ENCODE measurements at regions not wholly inside any gene's neighbourhood (a gene's known extent, or its start where the extent isn't known, plus 50 kb on each side); places are given as distances from the start of the nearest gene placed in this dataset.
A peak's percentile ranks its signal among the peaks of the same experiment; 100 is the strongest.

- H3K4me1 Mint-ChIP-seq: peaks cover 35% of the 10 kb centered on the region
- WGBS (ENCODE audit: insufficient coverage): no CpG with 5 or more reads among the region's 2 CpGs
- Histone ChIP-seq H2AFZ (ENCODE audit: insufficient read depth, low read depth, low read length, poor library complexity, severe bottlenecking) (no peak overlapping the region), H3K79me2 (ENCODE audit: insufficient read depth, low read length) (no peaks in the 10 kb centered on the region), H3K27ac (ENCODE audit: low read depth in 1 of 2, low read length in 2 of 2) (peak overlapping the region in 1 of 2 donors; percentile 92), H3K27me3 (ENCODE audit: control insufficient read depth in 2 of 2, insufficient read depth in 2 of 2, low read length in 2 of 2) (no peaks in the 10 kb centered on the region), H3K4me3 (replicated peaks in 1 of 3; ENCODE audit: low read depth in 2 of 3, low read length in 3 of 3) (no peak overlapping the region), H3K36me3 (replicated peaks in 1 of 2; ENCODE audit: control insufficient read depth in 1 of 2, insufficient read depth in 2 of 2, low read length in 2 of 2) (no peaks in the 10 kb centered on the region), H3K9me3 (replicated peaks in 1 of 2; ENCODE audit: control insufficient read depth in 1 of 2, insufficient read depth in 1 of 2, low read length in 2 of 2) (no peaks in the 10 kb centered on the region), H3K9ac (ENCODE audit: insufficient read depth, low read length, poor library complexity, severe bottlenecking) (no peak overlapping the region), H3K4me1 (ENCODE audit: control insufficient read depth in 1 of 2, insufficient read depth in 2 of 2, low read length in 2 of 2) (peaks cover 27 to 46% of the 10 kb centered on the region in 2 donors), H4K20me1 (ENCODE audit: insufficient read depth, low read length) (no peaks in the 10 kb centered on the region), H3K4me2 (replicated peaks; ENCODE audit: extremely low read depth, low read length, poor library complexity, severe bottlenecking) (no peak overlapping the region)
- peaks cover 0 to 2% (median 0%) of the 10 kb centered on the region in 3 donors for H3K27me3 Mint-ChIP-seq (ENCODE audit: low read depth in 3 of 3)
- no peaks in the 10 kb centered on the region for H3K9me3 Mint-ChIP-seq
- no peak overlapping the region for H3K4me3 Mint-ChIP-seq
- H3K36me3 Mint-ChIP-seq: no peaks in the 10 kb centered on the region
- intact Hi-C loops (cut with micrococcal nuclease): no loop called here
- H3K27ac Mint-ChIP-seq: peak overlapping the region; percentile 0 to 99 (median 61)
- DNase-seq: no peak
- TF ChIP-seq CTCF (IDR thresholded peaks at IDR 0.05): no peak
These were observed 61.2 kb upstream of the PELI1 start for GRCh38 chr2:64205415-64205814.

- Mint-ChIP-seq H3K27ac (peak overlapping the region in 1 of 7 donors; percentile 32), H3K4me3 (no peak overlapping the region), H3K4me1 (peaks cover 52% of the 10 kb centered on the region), H3K27me3 (ENCODE audit: low read depth in 3 of 3) (peaks cover 0 to 2% (median 0%) of the 10 kb centered on the region in 3 donors), H3K36me3 (peaks cover 5 to 6% of the 10 kb centered on the region in 2 donors), H3K9me3 (peaks cover 0 to 5% (median 0%) of the 10 kb centered on the region in 7 donors)
- TF ChIP-seq CTCF (IDR thresholded peaks at IDR 0.05): no peak
- no peaks in the 10 kb centered on the region for H3K27me3 ChIP-seq (ENCODE audit: control insufficient read depth in 2 of 2, insufficient read depth in 2 of 2, low read length in 2 of 2)
- peaks cover 47 to 67% of the 10 kb centered on the region in 2 donors for H3K4me1 ChIP-seq (ENCODE audit: control insufficient read depth in 1 of 2, insufficient read depth in 2 of 2, low read length in 2 of 2)
- no peak overlapping the region for H3K9ac ChIP-seq (ENCODE audit: insufficient read depth, low read length, poor library complexity, severe bottlenecking)
- H3K4me3 ChIP-seq (replicated peaks in 1 of 3; ENCODE audit: low read depth in 2 of 3, low read length in 3 of 3): no peak overlapping the region
- WGBS (ENCODE audit: insufficient coverage): 100% methylated on average over 1 of the region's 1 CpG
- H3K79me2 ChIP-seq (ENCODE audit: insufficient read depth, low read length): no peaks in the 10 kb centered on the region
- intact Hi-C loops (cut with micrococcal nuclease): no loop called here
- no peak overlapping the region for H2AFZ ChIP-seq (ENCODE audit: insufficient read depth, low read depth, low read length, poor library complexity, severe bottlenecking)
- no peak overlapping the region for H3K27ac ChIP-seq (ENCODE audit: low read depth in 1 of 2, low read length in 2 of 2)
- no peaks in the 10 kb centered on the region for H4K20me1 ChIP-seq (ENCODE audit: insufficient read depth, low read length)
- H3K4me2 ChIP-seq (replicated peaks; ENCODE audit: extremely low read depth, low read length, poor library complexity, severe bottlenecking): no peak overlapping the region
- H3K9me3 ChIP-seq (replicated peaks in 1 of 2; ENCODE audit: control insufficient read depth in 1 of 2, insufficient read depth in 1 of 2, low read length in 2 of 2): no peaks in the 10 kb centered on the region
- DNase-seq: no peak
- no peaks in the 10 kb centered on the region for H3K36me3 ChIP-seq (replicated peaks in 1 of 2; ENCODE audit: control insufficient read depth in 1 of 2, insufficient read depth in 2 of 2, low read length in 2 of 2)
These were observed 63.4 kb upstream of the PELI1 start for GRCh38 chr2:64207573-64207972.
